ENCODE measurements at regions not wholly inside any gene's neighbourhood (a gene's known extent, or its start where the extent isn't known, plus 50 kb on each side); places are given as distances from the start of the nearest gene placed in this dataset.

DNA sequence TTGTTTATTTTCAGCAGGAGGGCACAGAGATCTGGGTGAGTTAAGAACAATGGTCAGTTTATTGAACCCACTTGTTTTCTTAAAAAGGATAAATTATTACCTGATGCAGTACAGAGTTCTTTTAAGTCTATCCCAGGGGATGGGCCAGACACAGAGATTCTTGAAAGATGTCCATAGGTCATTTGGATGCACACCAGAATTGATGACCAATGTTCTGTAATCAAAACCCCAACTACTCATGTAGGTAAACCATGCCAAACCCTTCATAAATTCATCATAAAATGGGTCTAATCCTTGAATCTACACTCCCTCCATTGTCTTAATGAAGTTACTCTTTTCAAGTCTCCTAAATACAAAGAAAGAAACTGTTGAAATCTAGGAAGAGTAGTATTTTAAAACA, 273.0 kb upstream of the COL8A1 start:
- no peaks in the 10 kb centered on the region for H3K4me1 Mint-ChIP-seq (ENCODE audit: low read depth)
- no peak overlapping the region for H3K4me3 Mint-ChIP-seq
- H3K9me3 Mint-ChIP-seq: peaks cover 5% of the 10 kb centered on the region
- POLR2A ChIA-PET: no interaction called here
- no peaks in the 10 kb centered on the region for H3K27me3 Mint-ChIP-seq
- intact Hi-C loops (cut with micrococcal nuclease): no loop called here
- TF ChIP-seq, protein P1, sequence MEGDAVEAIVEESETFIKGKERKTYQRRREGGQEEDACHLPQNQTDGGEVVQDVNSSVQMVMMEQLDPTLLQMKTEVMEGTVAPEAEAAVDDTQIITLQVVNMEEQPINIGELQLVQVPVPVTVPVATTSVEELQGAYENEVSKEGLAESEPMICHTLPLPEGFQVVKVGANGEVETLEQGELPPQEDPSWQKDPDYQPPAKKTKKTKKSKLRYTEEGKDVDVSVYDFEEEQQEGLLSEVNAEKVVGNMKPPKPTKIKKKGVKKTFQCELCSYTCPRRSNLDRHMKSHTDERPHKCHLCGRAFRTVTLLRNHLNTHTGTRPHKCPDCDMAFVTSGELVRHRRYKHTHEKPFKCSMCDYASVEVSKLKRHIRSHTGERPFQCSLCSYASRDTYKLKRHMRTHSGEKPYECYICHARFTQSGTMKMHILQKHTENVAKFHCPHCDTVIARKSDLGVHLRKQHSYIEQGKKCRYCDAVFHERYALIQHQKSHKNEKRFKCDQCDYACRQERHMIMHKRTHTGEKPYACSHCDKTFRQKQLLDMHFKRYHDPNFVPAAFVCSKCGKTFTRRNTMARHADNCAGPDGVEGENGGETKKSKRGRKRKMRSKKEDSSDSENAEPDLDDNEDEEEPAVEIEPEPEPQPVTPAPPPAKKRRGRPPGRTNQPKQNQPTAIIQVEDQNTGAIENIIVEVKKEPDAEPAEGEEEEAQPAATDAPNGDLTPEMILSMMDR (IDR thresholded peaks at IDR 0.05): no peak
- ATAC-seq (no peak), DNase-seq (no peak)
- CTCF ChIA-PET: no interaction called here
- no peaks in the 10 kb centered on the region for H3K36me3 Mint-ChIP-seq (ENCODE audit: low read depth)
- H3K27ac Mint-ChIP-seq: no peak overlapping the region

DNA sequence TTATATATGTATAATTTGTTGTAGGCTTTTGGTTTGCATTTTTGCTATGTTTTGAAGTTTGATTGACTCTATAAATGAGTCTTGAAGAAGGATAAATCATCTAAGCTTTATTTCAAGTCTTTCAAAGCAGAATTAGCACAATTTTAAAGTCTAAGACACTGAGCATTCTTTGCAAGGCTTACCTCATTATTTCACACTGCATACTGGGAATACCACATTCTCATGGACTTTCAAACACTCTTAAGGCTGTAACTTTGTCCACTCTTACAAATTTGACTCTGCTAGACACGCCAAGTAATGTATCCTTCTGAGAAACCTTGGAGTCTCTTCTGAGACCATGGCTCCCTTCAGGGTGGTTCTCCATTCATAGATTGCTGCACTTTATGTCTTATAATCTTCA, 281.3 kb upstream of the COL8A1 start:
- Mint-ChIP-seq H3K4me3 (no peak overlapping the region), H3K27me3 (no peaks in the 10 kb centered on the region), H3K27ac (no peak overlapping the region), H3K9me3 (peaks cover 2% of the 10 kb centered on the region), H3K4me1 (ENCODE audit: low read depth) (no peaks in the 10 kb centered on the region), H3K36me3 (ENCODE audit: low read depth) (no peaks in the 10 kb centered on the region)
- TF ChIP-seq, protein P1 (IDR thresholded peaks at IDR 0.05): no peak
- CTCF ChIA-PET: no interaction called here
- ATAC-seq (no peak), DNase-seq (no peak)
- intact Hi-C loops (cut with micrococcal nuclease): no loop called here
- POLR2A ChIA-PET: no interaction called here

DNA sequence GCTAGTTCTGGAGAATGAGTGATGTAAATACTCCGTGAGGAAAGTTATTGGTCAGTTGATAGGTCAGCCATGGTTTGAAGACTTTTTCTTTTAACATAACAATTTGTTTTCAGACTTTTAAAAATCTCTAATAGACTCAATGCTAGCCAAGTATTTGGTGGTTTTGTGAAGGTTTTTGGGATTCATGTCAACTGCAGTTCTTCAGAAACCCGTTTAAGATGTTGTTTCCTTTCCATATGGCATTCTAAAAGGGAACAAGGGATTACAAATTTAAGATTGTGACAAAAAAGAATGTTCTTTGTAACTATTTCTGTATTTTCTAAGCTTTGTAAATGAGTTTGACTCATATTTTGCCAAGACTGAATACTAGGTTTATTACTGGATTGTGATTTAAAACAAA, 281.7 kb upstream of the COL8A1 start:
- Mint-ChIP-seq H3K27me3 (no peaks in the 10 kb centered on the region), H3K36me3 (ENCODE audit: low read depth) (no peaks in the 10 kb centered on the region), H3K4me3 (no peak overlapping the region), H3K27ac (no peak overlapping the region), H3K9me3 (peaks cover 2% of the 10 kb centered on the region), H3K4me1 (ENCODE audit: low read depth) (no peaks in the 10 kb centered on the region)
- ChIA-PET POLR2A (no interaction called here), CTCF (no interaction called here)
- TF ChIP-seq, protein P1 (IDR thresholded peaks at IDR 0.05): no peak
- ATAC-seq (no peak), DNase-seq (no peak)
- intact Hi-C loops (cut with micrococcal nuclease): no loop called here

DNA sequence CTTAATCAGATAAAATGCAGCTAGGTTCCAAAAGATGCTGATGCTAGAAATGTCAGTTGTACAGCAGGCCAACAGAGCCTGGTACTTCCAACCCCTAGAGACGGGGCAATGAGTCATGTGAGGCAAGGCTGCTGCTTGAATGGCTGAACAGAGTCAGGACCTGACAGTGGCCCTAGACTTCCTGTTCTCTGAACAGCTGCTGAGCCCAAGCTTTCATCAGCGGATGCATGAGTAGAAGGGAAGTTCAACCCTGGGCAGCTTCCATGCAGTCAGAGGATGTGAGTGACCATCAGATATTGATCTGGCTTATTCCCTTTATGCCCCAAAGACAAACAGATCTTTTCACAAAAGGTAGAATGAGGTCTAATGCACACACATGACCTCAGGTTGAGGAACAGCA, 282.9 kb upstream of the COL8A1 start:
- Mint-ChIP-seq H3K9me3 (peaks cover 2% of the 10 kb centered on the region), H3K4me1 (ENCODE audit: low read depth) (no peaks in the 10 kb centered on the region), H3K27me3 (no peaks in the 10 kb centered on the region), H3K27ac (no peak overlapping the region), H3K36me3 (ENCODE audit: low read depth) (no peaks in the 10 kb centered on the region), H3K4me3 (no peak overlapping the region)
- ChIA-PET POLR2A (no interaction called here), CTCF (no interaction called here)
- ATAC-seq: no peak
- TF ChIP-seq, protein P1 (IDR thresholded peaks at IDR 0.05): no peak
- intact Hi-C loops (cut with micrococcal nuclease): no loop called here
- no peak for DNase-seq

DNA sequence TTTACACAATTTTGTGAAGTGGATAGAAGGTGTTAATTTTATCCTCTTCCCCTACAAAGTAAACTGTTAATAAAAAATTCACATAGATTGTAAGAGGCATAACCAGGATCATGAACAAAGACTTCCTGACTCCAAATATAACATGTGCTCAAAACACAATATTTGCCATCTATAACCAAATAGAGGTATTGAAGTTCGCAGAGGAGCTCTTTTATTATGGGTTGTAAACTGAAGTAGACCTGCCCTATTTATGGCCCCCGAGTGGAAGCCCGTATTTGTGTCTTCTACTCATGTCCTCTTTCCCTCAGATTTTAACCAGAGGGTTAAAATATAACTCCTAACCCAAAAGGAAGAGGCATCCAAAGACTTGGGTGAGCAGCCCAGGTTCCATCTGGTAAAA, 285.6 kb upstream of the COL8A1 start:
- Mint-ChIP-seq H3K4me3 (no peak overlapping the region), H3K4me1 (ENCODE audit: low read depth) (no peaks in the 10 kb centered on the region), H3K9me3 (no peaks in the 10 kb centered on the region), H3K36me3 (ENCODE audit: low read depth) (no peaks in the 10 kb centered on the region), H3K27me3 (no peaks in the 10 kb centered on the region), H3K27ac (no peak overlapping the region)
- DNase-seq: no peak
- POLR2A ChIA-PET: no interaction called here
- TF ChIP-seq, protein P1 (IDR thresholded peaks at IDR 0.05): no peak
- ATAC-seq: no peak
- intact Hi-C loops (cut with micrococcal nuclease): no loop called here
- CTCF ChIA-PET: no interaction called here
